NCI-H2081 treated with DMSO at 0.1 percent for 48 hours (cell line): ENCODE measurements at regions not wholly inside any gene's neighbourhood (a gene's known extent, or its start where the extent isn't known, plus 50 kb on each side); places are given as distances from the start of the nearest gene placed in this dataset.
"Not testable (repeated sequence)": the region's sequence is repeated elsewhere in the genome, so short reads cannot be mapped to it uniquely, and the experiment has no call there.

Source experiments
- DNase-seq: peaks from one replicate; lab custom pipeline; 2025; lab: John Stamatoyannopoulos, UW

DNA sequence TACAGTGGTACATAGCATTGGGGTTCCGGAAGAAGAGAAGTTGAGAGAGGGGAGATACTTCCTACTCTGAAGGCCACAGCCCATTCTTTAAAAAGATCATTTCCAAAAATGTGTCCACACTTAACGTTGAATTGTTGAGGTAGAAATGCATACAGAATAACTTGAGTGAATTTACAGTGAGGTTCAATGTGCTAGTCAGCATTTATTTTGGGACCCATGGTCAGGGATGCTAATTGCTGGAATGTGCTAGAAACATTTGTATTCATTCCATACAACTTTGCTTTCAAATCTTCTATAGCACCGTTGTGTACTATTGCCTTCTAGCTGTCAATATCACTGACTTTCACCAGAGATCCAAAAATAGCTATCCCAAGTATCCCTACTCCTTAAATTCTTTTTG lies 325.9 kb downstream of the SATB2 start:
- DNase-seq, result no peak

DNA sequence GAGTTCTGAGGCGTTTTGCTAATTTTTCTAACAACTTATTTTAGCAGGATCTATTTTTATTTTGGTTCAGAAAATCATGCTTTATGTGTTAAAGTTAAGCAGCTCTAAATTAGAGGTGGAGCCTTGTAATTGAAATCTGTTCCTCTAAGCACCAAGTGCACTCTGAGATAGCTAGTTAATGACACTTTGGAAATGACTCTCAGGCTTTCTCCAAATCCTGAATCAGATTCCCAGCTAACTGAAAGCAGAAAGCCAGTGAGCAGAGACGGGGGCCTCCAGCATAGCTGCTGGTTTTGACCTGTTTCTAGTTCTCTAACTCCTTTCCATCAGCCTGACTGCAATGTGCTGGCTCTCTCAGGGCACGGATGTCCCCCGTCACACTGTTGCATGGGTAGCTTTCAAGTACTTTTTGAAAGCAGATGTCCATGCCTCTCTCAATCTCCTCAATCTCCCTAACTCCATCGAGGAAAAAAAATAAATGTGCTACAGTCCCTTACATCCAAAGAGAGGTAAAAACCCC lies 326.5 kb downstream of the SATB2 start:
- DNase-seq, result no peak

- no peak for DNase-seq
Observed at GRCh38 chr2:199130501-199130900, 327.2 kb downstream of the SATB2 start.

- DNase-seq, result no peak
Observed at GRCh38 chr2:199128476-199129229, 329.1 kb downstream of the SATB2 start.

DNA sequence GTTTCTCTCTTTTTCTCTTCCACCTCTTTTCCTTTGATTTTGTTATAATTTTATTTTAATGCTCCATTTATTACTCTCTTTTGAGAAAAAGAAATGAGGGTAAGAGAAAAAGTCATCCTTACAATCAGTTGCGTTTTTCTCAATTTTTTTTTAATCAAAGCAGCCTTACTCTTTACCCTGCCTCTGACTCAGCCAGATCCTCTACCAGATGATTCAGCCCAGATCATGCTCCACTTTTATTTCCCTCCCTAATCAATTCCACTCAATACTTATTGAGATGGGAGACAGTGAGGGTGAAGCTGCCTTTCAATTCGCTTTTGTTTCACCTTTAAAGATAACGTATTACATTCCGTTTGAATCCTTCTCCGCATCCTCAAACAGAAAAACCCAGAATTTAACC lies 337.9 kb downstream of the SATB2 start:
- DNase-seq, result no peak

DNA sequence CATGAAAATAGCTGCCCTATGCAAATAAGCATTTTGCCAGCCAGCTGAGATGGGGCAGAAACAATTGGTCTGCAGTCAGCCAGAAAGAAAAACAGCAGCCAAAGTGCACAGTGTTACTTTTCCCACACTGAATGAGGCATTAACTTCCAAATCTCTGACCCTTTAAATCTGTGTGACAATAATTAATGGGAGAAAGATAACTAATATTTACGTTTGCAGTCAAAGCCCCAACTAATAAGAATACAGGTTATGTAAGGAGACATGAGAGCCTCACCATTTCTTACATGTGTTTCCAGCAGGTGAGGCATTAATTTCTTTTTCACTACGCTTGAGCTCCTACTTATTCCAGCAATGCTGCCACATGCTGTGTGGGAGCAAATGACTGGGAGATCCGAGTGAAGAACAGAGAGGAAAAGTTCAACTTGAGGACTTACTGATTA lies 339.0 kb downstream of the SATB2 start:
- no peak for DNase-seq

- no peak for DNase-seq
Observed at GRCh38 chr2:199115169-199115568, 342.6 kb downstream of the SATB2 start.

DNA sequence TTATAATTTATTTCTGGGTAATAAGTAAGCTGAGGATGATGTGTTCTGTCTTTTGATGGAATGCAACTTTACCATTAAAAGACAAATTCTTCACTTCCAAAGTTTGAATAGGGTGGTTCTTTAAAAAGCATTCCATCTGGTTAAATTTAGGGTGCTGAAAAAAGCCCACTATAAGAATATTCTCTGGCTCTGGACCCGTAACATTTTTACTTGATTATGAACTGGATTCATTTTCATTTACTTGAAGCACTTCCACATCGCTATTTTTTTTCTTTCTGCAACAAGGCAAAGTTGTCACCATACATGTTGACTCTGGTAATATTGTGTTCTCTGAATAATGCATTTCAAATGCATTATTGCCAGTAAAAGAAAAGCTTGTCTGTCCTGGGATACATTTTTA lies 344.6 kb downstream of the SATB2 start:
- no peak for DNase-seq

- DNase-seq, result no peak
Observed at GRCh38 chr2:199111458-199111857, 346.3 kb downstream of the SATB2 start.

GRCh38 chr2:199108056-199108455 lies 349.7 kb downstream of the SATB2 start:
- no peak for DNase-seq

DNA sequence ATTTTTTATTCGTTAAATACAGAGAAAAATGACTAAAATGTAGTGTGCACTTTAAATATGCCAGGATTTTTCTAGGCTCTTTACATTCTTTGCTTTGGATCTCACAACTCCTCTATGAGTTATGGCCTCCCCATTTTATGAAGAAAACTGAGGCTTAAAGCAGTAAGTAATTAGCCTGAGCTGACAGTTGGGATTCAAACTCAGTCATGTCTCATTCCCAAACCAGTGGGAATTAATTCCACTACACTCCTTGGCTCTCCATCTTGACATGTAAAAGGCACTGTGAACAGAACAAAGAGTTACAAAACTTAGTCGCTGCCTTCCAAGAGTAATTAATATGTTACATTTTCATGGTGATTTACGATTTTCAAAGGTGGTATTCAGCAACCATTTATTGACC lies 351.9 kb downstream of the SATB2 start:
- DNase-seq, result no peak

DNA sequence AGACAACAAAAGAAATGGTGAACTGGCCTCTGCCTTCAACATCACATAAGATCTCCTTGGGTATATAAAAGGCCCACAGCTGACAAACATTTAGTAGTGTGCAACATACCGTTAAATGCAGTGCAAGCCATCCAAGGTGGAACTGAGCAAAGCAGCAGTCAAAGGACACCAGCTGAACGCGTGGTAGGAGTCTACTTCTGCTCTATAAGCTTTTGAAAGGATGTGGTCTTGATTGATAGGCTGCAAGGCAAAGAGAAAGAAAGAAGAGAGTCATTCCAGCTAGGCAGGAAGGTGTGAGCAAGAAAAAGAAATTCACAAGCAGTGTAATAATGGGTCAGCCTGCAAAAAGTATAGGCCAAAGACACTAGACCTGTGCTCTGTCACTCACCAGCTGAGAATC lies 356.3 kb downstream of the SATB2 start:
- DNase-seq, result no peak

DNA sequence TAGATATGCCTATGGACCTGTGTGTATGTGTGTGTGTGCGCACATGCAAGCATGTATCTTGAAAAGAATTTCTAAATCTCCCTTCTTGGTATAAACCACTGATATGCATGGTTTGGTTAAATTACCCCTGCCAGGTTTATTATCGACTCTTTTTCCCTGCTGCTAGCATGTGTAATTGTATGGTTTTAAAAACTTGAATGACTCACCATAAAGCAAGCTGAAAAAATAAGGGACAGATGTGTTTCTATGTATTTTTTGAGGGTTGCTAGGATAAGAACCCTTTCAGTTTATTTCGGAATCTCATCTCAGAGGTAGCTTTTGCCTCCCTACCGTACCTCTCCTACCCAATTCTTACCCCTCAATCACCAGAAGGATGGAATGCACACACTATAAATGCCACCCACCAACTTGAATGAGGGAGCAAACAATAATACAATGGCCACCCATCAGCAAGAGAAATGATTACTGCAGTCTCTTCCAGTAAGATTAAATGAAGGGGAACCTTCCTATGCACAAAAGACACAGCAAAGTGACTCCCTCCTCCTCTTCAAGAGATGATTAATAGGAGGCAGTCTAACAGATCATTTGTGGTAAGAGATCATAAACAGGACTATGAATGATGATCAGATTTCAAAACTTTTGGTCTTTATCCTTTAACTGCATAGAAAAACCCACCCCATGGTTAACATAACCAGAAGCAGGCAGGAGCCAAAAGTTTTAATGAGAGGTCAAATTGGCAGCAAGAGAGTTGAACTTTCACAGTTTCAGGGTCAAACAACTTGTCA lies 357.2 kb downstream of the SATB2 start:
- peak; percentile 92 for DNase-seq

DNA sequence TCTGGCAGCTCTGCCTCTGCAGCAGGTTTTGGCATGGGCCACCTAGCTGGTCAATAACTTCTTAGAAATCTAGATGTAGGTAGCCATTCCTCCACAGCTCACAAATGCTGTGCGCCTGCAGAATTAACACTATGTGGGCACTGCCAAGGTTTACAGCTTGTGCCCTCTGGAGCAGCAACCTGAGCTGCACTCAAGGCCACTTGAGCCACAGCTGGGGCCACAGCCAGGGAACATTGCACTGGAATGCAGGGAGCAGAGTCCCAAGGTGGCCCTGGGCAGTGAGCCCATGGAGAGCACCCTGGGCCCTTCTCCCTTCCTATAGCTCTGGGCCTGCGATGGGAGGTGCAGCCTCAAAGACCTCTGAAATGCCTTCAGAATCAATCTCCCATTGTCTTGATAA lies 365.3 kb downstream of the SATB2 start:
- DNase-seq, result no peak

GRCh38 chr2:199085261-199085660 lies 372.5 kb downstream of the SATB2 start:
- no peak for DNase-seq

DNA sequence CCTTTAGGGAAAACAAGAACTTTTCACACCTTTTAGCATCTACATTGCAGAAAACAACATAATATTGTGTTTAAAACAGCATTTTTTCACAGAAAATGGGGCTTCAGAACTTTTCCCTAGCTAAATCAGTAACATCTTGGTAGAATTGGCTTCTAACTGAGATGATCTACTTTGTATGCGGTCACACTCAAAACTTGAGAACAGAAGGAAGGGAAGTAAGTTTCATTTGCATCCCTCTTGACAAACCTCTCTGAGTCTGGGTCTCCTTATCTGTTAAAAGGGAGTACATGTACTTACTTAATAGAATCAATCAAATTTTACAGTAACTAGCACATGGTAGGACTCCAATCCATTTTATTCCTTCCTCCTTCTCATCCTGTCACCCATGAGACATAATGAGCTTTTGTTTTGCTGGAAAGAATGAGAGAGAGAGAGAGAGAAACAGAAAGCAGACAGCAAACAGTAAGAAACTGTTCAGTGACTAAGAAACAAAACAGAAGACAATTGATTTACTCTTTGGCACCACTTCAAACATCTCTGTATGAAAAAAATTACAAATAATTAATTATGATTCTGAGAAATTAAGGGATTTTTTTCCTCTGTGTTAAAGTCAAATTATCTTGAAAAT lies 387.3 kb downstream of the SATB2 start:
- DNase-seq, result no peak

DNA sequence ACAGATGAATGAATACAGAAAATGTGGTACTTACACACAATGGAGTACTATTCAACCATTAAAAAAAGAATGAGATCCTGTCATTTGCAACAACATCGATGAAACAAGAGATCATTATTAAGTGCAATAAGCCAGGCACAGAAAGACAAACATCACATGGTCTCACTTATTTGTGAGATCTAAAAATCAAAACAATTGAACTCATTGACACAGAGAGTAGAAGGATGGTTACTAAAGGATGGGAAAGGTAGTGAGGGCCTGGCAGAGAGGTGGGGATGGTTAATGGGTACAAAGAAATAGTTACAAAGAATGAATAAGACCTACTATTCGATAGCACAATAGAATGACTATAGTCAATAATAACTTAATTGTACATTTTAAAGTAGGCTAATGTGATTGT lies 393.5 kb downstream of the SATB2 start:
- DNase-seq, result no peak

- no peak for DNase-seq
Observed at GRCh38 chr2:199057936-199058335, 399.8 kb downstream of the SATB2 start.

DNA sequence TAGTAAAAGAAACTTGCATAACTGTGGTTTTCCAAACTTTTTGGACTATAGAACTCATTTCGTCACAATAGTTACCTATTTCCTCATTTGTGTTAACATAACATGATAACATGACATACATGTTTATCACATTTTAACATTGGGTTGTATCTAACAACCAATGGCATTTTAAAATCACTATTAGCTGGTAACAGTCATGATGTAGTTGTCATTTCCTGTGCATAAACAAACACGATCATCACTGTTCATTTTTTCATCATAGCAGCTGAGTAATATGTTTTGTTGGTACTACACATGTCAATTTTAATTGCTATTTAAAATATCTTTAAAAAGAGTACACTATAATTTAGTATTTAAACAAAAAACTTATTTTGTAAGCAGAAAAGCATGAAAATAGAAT lies 402.4 kb downstream of the SATB2 start:
- DNase-seq, result no peak

DNA sequence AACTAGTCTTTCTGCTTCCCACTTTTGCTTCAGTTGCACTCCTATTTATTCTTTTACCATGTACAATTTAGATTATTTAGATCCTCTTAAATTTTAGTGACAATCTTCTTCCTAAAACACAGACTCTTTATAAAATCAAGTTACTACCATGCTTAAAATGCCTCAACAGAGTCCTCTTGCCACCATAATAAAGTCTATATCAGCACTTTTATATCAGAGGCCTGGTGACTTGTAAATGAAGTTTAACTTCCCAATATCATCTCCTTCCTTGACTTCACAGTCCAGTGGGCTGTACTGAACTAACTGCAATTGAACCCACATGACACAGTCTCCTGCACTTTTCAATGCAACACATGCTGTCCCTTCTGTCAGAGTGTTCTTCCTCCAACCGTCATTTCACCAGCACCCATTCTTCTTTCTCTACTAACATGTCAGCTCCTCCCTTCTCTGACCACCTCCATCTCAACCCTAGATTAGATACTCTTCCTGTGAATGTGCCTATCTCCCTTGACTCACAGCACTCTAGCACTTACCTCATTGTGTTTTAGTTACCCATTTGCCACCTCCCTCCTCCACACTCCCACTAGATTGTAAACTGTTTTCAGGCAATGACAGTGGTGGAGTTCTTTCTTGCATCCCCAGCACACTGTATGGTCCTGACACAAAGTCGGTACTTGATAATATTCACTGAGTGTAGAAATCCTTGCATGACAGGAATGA lies 414.9 kb downstream of the SATB2 start:
- DNase-seq, result no peak

- DNase-seq, result no peak
Observed at GRCh38 chr2:199040522-199040921, 417.2 kb downstream of the SATB2 start.

GRCh38 chr2:199033761-199034160 lies 424.0 kb downstream of the SATB2 start:
- DNase-seq, result not testable (repeated sequence)
